HL-60 (cell line): ENCODE measurements at regions not wholly inside any gene's neighbourhood (a gene's known extent, or its start where the extent isn't known, plus 50 kb on each side); places are given as distances from the start of the nearest gene placed in this dataset.

Source experiments
- CTCF ChIP-seq: IDR thresholded peaks from one replicate; pipeline ENCODE4 v1.5.1; 2011; ENCODE audit warnings: low read length, control low read depth, inconsistent platforms; ENCODE audit not compliant: insufficient read depth
- GABPA ChIP-seq: IDR thresholded peaks from 2 replicates; pipeline ENCODE4 v1.6.1; 2012; ENCODE audit warnings: low read depth

GRCh38 chr17:36740157-36740556, 138.8 kb downstream of the MRM1 start:
- TF ChIP-seq CTCF, result no peak
- no peak for TF ChIP-seq GABPA
